ENCODE measurements at regions not wholly inside any gene's neighbourhood (a gene's known extent, or its start where the extent isn't known, plus 50 kb on each side); places are given as distances from the start of the nearest gene placed in this dataset.
"Not testable (repeated sequence)": the region's sequence is repeated elsewhere in the genome, so short reads cannot be mapped to it uniquely, and the experiment has no call there.

- Histone ChIP-seq H3K4me1 (no peaks in the 10 kb centered on the region), H3K9me3 (no peaks in the 10 kb centered on the region), H3K27me3 (no peaks in the 10 kb centered on the region), H3K4me3 (no peak overlapping the region), H3K27ac (no peak overlapping the region), H3K36me3 (replicated peaks in 1 of 2; ENCODE audit: insufficient read depth in 1 of 2, low read depth in 2 of 2) (no peaks in the 10 kb centered on the region)
- WGBS, 2 donors, result 80 to 93% methylated on average over 2 of the region's 2 CpGs
- intact Hi-C loops (cut with DNase I), result no loop called here
- TF ChIP-seq, protein P1, sequence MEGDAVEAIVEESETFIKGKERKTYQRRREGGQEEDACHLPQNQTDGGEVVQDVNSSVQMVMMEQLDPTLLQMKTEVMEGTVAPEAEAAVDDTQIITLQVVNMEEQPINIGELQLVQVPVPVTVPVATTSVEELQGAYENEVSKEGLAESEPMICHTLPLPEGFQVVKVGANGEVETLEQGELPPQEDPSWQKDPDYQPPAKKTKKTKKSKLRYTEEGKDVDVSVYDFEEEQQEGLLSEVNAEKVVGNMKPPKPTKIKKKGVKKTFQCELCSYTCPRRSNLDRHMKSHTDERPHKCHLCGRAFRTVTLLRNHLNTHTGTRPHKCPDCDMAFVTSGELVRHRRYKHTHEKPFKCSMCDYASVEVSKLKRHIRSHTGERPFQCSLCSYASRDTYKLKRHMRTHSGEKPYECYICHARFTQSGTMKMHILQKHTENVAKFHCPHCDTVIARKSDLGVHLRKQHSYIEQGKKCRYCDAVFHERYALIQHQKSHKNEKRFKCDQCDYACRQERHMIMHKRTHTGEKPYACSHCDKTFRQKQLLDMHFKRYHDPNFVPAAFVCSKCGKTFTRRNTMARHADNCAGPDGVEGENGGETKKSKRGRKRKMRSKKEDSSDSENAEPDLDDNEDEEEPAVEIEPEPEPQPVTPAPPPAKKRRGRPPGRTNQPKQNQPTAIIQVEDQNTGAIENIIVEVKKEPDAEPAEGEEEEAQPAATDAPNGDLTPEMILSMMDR (IDR thresholded peaks at IDR 0.05), result no peak
- TF ChIP-seq POLR2A (IDR thresholded peaks at IDR 0.05), result no peak
- no peak for DNase-seq
- no peak for ATAC-seq
These were observed 481.6 kb downstream of the PLPP3 start for GRCh38 chr1:56097713-56098112.

GRCh38 chr1:56095696-56096665, 483.4 kb downstream of the PLPP3 start:
- DNase-seq, result peak in 2 of 4 donors; percentile 14 to 39
- no peaks in the 10 kb centered on the region for H3K27me3 ChIP-seq
- no peaks in the 10 kb centered on the region for H3K9me3 ChIP-seq
- H3K27ac ChIP-seq, result no peak overlapping the region
- intact Hi-C loops (cut with DNase I), result no loop called here
- no peak for ATAC-seq
- H3K4me1 ChIP-seq, result no peaks in the 10 kb centered on the region
- no peak overlapping the region for H3K4me3 ChIP-seq
- TF ChIP-seq, protein P1 (IDR thresholded peaks at IDR 0.05), result no peak
- no peak for TF ChIP-seq POLR2A (IDR thresholded peaks at IDR 0.05)
- 54 to 64% methylated on average over 5 of the region's 5 CpGs for WGBS, 2 donors
- no peaks in the 10 kb centered on the region for H3K36me3 ChIP-seq (replicated peaks in 1 of 2; ENCODE audit: insufficient read depth in 1 of 2, low read depth in 2 of 2)

- Histone ChIP-seq H3K27ac (no peak overlapping the region), H3K4me1 (no peaks in the 10 kb centered on the region), H3K9me3 (no peaks in the 10 kb centered on the region), H3K4me3 (no peak overlapping the region), H3K36me3 (replicated peaks in 1 of 2; ENCODE audit: insufficient read depth in 1 of 2, low read depth in 2 of 2) (no peaks in the 10 kb centered on the region), H3K27me3 (no peaks in the 10 kb centered on the region)
- 52 to 62% methylated on average over 3 of the region's 3 CpGs for WGBS, 2 donors
- ATAC-seq, result no peak
- no peak for DNase-seq
- TF ChIP-seq POLR2A (IDR thresholded peaks at IDR 0.05), result no peak
- TF ChIP-seq, protein P1 (IDR thresholded peaks at IDR 0.05), result no peak
- intact Hi-C loops (cut with DNase I), result no loop called here
These were observed 485.2 kb downstream of the PLPP3 start for GRCh38 chr1:56094168-56094567.

DNA sequence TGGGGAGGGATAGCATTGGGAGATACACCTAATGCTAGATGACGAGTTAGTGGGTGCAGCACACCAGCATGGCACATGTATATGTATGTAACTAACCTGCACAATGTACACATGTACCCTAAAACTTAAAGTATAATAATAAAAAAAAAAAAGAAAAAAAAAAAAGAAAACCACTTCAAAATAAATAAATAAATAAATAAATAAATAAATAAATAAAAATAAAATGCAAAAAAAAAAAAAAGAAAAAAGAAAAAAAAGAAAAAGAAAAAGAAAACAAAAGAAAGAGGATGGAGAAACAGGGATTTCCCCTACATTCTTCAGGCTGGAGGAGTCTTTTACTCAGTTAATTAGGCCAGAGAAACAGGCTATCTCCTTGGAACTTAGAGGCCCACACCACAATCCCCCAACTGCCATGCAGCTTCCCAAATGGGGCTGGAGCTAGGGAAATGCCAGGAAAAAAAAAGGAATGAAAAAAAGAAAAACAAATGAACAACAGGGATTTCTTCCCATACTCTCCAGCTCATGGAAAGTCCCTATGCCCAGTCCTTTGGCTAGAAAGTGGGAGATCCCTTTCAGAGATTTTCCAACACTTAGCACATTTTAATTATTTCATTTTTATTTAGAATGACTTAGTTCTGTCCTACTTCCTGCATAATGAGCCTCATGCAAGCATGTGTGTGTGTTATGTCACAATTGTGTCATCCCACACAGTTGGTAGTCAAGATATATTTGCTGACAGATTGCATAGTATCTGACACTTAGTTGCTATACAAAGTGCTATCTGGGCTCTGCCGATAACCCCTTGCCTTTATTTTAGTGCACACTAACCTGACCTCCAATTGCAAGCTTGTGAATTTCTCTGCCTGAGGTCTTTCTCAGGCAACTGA, 486.4 kb downstream of the PLPP3 start:
- 38 to 39% methylated on average over 1 of the region's 2 CpGs for WGBS, 2 donors
- intact Hi-C loops (cut with DNase I), result no loop called here
- ATAC-seq, result no peak
- no peak for DNase-seq
- no peaks in the 10 kb centered on the region for H3K4me1 ChIP-seq
- H3K36me3 ChIP-seq (replicated peaks in 1 of 2; ENCODE audit: insufficient read depth in 1 of 2, low read depth in 2 of 2), result no peaks in the 10 kb centered on the region
- H3K4me3 ChIP-seq, result no peak overlapping the region
- H3K27ac ChIP-seq, result no peak overlapping the region
- no peaks in the 10 kb centered on the region for H3K9me3 ChIP-seq
- TF ChIP-seq, protein P1 (IDR thresholded peaks at IDR 0.05), result no peak
- no peak for TF ChIP-seq POLR2A (IDR thresholded peaks at IDR 0.05)
- no peaks in the 10 kb centered on the region for H3K27me3 ChIP-seq

DNA sequence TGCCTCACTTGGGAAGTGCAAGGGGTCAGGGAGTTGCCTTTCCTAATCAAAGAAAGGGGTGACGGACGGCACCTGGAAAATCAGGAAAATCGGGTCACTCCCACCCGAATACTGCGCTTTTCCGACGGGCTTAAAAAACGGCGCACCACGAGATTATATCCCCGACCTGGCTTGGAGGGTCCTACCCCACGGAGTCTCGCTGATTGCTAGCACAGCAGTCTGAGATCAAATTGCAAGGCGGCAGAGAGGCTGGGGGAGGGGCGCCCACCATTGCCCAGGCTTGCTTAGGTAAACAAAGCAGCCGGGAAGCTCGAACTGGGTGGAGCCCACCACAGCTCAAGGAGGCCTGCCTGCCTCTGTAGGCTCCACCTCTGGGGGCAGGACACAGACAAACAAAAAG, 489.5 kb downstream of the PLPP3 start:
- H3K27ac ChIP-seq; ATAC-seq; DNase-seq; H3K27me3 ChIP-seq; H3K36me3 ChIP-seq (replicated peaks in 1 of 2; ENCODE audit: insufficient read depth in 1 of 2, low read depth in 2 of 2); H3K4me1 ChIP-seq; intact Hi-C loops (cut with DNase I); H3K4me3 ChIP-seq; H3K9me3 ChIP-seq: not testable (repeated sequence)
- WGBS, 2 donors, result 84 to 88% methylated on average over 13 to 14 of the region's 17 CpGs
